Renal cortex interstitium (tissue), 11 donors: ENCODE measurements at regions not wholly inside any gene's neighbourhood (a gene's known extent, or its start where the extent isn't known, plus 50 kb on each side); places are given as distances from the start of the nearest gene placed in this dataset.

Source experiments
- DNase-seq, 11 donors: peaks; one replicate each; pipeline ENCODE4 v3.0.0-alpha.2; 2013; ENCODE audit warnings: low read depth in 9 of 11, low spot score in 4 of 11; ENCODE audit errors: extremely low read depth in 1 of 11

DNA sequence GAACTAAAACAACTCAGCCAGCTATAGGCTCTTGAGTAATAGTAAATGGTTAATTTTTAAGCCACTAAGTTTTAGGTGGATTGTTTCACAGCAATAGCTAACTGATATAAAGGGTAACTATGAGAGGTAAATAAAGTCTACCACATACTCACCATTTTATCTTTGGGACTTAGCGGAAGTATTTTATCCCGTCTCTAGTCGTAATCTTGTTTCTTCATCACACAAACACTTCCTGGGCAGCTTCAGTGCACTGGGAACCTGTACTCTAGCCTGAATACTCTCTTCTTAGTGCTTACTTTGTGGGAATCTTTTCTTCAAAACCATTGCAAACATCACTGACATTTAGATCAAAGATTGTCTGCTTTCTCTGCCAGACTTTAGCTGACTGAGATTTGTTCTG is 360.5 kb downstream of the EPHA4 start:
- DNase-seq = no peak

DNA sequence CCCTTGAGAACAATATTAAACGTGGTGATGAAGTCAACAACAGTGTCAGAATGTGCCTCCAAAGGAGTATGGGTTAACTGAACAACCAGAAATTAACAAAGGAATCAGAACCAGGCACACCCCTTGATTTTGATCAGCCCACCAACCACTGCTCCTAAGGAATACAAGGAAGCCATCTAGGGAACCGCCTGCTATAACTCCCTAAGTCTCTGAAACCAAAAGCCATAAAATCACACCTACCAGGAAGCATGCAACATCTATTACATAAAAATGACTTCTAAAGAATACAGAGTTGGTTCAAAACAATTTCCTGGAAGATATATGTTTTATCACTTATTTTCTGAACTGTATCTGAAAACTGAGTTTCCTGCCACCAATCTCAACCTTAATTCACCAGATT is 360.0 kb downstream of the EPHA4 start:
- no peak for DNase-seq

DNA sequence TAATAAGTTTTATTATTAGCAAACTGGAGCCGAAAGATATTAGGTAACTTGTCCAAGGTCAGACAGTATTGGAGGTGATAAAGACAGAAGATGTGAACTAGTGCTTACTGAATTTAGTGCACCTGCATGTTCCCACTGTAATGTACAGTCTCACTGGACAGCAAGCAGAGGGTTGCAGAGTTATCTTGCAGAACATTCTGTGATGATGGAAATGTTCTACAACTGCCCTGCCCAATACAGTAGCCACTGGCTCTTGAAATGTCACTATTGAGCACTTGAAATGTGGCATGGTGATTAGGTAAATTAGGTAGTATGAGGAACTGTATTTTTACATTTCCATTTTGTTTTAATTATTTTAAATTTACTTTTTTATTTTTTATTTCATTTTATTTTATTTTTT is 356.6 kb downstream of the EPHA4 start:
- DNase-seq = no peak

DNA sequence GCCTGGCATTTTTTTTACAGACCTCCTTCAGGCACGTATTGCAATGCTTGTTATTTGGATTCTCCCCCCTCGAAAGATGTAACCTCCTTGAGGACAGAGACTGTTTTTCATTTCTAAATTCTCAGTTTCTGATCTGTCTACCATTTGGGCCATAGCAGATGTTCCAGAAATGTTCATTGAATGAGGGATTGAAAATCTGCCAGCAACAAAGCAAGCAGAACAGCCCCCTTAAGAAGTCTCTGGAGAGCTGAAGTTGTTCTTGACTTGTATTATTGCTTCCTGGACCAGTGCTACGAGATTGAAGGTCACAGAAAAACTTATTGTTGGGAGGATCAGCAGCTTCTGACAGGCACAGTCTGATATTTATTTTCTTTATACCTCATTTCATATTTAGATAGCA is 355.5 kb downstream of the EPHA4 start:
- DNase-seq = no peak

DNA sequence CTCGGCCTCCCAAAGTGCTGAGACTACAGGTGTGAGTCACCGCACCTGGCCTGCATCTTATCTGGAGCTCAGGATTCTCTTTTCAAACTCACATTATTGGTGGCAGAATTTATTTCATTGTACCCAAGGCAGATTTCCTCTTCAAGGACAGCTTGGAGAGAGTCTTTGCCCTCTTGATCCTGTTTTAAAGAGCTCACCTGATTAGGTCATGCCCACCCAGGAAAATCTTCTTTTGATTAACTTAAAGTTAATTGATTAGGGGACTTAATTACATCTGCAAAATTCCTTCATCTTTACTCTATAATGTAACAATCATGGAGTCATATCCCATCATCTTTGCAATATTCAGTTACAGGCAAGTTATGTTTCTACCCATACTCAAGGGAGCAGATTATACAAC is 346.4 kb downstream of the EPHA4 start:
- DNase-seq = no peak

DNA sequence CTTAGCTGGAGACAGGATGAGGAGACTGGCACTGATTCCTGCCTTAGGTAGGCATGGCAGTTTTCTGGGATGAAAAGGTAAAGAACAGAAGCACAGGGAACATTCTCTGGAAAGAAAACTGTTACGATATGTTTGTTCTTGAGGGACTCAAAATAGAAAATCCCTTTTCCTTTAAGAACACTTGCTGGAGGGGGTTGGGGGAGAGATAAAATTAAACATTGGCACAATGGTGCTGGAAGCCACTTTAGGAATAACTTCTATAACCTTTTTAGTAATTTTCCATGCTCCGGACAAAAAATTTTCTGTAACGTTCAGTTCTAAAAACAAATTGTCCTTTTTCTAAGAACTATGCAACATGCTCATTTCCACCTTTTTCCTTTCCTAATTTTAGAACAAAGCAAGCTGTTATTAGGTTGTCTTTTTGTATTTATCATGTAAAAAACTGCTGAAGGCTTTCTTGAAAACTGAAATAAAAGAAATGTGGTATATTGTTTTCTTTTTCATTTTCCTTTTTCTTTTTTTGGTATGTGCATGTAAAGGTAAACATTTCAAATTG is 343.8 kb downstream of the EPHA4 start:
- no peak for DNase-seq

DNA sequence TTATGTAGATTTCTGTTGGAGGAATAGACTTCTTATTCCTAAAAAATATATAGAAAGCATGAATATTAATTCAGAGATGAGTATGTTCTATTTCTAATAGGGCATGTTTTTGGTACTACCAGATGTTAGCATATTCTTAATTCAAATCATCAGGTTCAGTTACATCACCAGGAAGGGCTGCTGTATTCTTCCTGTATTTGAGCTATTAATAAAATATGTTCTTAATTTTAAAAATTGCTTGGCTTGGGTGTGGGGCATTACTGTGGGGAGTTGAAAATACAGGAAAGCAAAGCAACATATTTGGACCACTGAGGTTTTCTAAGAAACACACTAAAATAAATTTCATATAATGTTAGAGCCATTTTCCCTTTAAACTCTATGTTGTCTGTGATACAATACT is 343.0 kb downstream of the EPHA4 start:
- no peak for DNase-seq

DNA sequence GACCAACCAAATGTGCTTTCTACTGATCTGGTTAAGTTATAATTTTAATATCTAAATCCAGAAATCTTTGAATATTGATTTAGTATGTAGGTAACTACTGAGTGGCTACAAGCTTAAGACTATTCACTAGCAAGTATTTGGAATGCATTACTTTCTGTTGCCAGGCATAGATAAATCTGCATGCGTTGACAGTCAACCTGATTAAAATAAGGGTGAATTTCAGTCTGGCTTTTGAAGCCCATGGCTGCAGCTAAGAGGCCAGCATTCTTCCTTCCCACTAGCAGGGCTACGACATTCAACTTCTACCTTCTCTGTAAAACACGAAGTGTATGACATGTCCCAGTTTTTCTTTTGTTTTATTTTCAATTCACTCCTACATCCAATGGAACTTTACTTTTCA is 340.6 kb downstream of the EPHA4 start:
- no peak for DNase-seq

DNA sequence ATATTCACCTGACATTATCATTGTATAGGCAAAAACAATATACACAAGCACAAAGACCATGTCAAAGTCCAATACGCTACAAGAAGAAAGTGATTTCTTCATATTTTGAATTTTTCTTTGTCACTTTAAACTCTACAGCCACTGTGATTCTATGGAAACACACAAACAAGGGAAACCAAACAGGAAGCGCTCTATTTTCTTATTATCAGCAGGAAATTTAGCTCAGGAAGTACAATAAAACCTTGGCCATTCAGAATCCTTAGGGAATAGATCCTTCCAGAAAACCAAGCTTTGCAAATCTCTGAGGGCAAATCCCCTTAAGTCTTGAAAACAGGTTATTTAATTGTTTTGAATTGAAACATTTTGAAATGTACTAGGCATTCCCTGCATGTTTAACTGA is 336.2 kb downstream of the EPHA4 start:
- peak in 9 of 11 donors; percentile 4 to 53 (median 30) for DNase-seq

DNA sequence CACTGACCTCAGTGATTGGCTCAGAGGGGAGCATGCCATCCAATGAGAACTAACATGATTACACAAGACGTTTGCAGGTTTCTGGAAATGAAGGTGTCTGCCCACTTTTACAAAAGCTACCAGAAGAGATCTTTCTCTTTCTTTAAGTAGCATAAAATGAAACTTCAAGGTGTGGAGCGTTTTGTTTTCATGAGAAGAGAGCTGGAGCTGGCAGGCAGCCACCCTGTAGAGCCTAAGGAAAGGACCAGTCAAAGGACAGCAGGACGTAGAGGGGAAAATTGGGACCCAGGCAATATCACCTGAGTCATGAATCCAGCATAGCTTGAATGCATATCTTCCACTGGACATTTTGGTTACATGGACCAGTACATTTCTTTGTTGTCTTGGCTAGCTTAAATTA is 331.0 kb downstream of the EPHA4 start:
- DNase-seq = no peak

DNA sequence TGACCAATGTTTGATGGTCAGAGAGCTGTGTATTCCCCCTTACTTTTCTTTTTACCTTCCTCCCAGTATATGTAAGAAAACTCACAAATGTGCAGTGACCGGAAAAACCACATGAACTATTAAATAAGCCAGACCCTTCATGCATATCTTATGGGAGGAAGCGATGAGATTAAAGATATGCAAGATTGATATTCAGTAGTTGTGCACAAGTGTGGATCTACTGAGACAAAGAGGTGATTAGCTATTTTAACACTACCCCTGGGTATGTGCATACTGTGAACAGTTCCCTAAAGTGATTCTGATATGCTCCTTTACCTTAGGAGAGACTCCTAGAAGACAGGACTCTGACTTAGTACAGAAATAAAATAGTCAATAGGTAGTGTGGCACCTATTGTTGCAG is 328.3 kb downstream of the EPHA4 start:
- DNase-seq = no peak

DNA sequence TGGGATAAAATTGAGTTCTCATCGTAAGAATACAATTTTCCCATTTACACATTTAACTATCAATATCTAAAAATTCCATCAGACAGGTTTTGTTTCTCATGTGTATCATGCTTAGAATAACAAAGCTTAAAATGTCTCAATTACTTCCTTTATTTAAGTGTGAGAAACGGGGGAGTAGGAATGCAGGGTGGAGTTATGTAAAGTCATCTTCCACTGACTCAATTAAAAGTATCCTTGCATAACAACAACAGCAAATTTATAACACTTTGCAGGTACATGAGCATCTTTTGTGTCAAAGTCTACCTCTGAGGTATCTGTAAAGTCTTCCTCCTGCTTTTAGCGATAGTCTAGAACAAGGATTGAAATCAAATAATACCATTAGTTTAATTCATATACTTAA is 327.1 kb downstream of the EPHA4 start:
- no peak for DNase-seq

DNA sequence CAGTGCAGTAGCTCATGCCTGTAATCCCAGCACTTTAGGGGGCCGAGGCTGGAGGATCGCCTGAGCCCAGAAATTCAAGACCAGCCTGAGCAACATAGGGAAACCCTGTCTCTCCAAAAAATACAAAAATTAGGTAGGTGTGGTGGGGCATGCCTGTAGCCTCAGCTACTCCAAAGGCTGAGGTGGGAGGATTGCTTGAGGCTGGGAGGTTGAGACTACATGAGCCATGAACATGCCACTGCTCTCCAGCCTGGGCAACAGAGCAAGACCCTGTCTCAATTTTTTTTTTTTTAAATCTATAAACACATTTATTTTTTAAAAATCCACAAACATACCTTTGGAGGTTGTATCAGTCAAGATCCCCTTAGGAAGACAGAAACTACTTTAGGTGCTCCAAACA is 326.3 kb downstream of the EPHA4 start:
- no peak for DNase-seq

DNA sequence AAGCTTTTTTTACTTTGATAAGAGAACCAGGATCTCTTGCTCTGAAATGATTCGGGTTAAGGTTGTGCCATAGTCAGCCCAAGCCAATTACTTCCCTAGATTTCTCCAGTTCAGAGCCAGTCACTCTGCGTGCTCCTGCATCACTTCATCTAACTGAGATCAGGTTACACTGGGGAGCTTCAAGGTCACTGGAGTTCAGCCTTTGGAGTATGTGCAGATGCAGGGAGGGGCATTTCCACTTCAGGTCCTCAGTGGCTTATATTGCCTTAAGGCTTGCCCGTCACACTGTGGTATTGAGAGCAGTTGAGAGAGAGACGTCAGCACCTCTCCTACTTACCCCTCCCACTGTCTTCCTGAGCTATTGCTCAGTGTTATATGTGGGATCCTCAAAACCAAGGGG is 317.8 kb downstream of the EPHA4 start:
- DNase-seq = no peak

DNA sequence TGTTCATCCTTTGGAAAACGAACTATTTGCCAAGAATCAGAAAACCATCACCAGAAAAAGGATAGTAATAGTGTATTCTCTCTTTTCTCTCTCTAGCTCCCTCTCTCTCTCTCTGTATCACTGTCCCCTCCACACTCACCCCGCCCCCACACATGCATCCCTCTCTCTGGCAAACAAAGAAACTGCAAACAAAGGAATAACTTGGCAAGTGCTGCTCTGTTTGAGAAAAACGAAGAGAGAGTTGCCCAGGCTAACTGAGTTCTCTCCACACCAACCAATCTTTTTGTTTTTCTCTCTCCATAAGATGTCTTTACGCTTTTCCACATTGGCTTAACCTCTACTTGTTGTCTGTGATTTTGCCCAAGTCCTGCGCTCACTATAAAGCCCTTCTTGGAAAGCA is 316.2 kb downstream of the EPHA4 start:
- no peak for DNase-seq

DNA sequence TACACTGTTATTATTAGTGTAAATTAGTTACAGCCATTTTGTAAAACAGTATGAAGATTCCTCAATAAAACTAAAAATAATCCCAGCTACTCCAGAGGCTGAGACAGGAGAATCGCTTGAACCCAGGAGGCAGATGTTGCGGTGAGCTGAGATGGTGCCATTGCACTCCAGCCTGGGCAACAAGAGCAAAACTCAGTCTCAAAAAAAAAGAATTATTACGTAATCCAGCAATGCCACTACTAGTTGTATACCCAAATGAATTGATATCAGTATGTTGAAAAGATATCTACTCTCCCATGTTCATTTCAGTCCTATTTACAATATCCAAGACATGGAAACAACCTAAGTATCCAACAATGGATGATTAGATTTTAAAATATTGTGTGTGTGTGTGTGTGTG is 313.6 kb downstream of the EPHA4 start:
- no peak for DNase-seq

DNA sequence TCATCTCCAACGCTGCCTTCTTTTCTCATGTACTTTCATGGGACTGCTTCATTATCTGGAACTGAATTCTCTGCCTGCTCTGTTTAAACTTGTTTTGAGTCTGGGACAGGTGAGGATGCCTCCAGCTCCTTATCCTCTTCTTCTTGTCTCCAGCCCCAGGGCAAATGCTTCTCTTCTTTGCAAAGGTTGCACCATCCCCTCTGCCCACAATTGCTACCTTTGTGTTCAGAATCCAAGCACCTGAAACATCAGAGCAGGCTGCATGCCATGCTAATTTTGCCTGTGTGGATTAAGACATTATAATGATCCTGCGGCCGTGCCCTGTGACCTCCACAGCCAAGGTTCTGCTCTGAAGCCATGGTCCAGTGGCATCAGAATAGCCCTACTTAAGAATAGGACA is 309.5 kb downstream of the EPHA4 start:
- DNase-seq = no peak

DNA sequence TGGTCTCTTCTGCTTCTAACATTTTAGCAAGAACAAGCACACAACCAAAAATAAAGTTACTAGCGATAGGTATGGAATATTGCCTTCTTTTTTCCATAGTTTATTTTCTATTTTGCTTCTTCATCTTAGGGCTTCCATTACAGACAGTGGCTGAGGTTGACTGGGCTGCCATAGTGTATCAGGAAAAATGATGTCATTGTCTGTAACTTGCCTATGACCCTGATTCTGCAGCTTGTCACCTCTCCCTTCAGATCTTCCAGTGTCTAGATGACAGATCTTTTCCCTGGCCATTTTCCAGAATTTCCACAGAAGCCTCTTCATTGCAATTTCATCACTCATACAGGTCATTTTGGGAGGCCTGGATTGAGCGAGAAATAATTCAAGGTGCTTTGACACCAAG is 308.5 kb downstream of the EPHA4 start:
- no peak for DNase-seq

DNA sequence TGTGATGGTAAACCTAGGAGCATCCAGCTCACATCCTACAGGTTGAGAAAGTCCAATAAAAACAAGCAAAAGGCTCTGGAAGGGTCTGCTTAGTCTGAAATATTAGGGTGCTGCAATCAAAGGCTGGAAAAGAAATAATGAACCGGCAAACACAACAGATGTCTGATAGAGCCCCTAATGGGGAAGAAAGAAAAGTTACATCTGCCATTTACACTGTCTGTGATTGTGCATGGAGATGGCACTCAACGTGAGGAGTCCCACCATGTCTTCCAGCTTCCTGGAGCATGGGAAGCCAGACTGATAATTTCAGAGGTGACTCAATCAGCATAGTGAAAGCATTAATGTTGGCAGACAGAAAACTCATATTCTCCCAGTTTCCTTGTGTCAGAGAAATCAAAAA is 307.8 kb downstream of the EPHA4 start:
- no peak for DNase-seq

DNA sequence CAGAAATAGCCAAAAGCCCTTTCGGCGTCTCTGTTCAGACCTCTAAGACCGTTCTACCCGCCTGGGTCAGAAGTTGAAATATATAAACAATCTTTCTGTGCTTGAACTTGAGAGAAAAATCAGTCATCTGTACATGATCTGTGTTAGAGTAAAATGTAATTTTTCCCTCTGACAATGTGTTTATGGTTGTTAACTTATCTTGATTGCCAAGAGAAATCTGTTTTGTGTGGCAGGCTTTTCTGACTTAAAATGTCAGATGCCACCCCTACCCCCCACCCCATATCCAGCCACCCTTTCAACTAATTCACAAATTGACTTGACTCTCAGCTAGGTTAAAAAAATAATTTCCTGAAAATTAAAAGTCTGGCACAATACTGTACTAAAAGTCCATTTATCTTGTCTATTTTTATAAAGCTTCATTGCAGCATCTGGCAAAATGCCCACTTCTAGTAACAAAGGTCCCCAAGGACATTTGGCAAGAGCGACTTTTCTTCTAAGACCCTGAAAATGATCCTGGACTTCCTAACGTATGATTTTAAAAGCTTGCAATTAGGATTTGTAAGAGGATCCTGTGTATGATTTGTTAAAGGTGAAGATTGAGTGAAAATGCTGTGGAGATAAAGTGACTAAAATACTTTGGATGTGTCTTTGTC is 304.2 kb downstream of the EPHA4 start:
- peak in 3 of 11 donors; percentile 6 to 18 (median 16) for DNase-seq

DNA sequence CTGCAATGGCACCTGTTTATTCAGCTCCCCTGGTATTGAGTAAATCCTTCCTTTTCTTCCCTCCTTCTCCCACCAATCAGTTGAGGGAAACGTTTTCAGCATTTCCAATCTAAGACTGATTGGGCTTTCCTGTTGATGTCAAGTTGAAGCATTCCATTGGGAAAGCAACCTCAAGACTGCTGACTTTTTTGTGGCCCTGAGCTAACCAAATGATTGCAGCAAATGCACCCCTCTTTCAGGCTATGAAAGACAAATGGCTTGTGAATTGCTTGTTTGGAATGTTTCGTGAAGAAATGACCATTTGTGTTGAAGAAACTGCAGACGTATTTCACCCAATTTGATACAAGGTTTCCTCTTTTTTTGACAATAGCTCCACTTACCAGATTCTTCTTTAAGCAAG is 303.5 kb downstream of the EPHA4 start:
- no peak for DNase-seq

DNA sequence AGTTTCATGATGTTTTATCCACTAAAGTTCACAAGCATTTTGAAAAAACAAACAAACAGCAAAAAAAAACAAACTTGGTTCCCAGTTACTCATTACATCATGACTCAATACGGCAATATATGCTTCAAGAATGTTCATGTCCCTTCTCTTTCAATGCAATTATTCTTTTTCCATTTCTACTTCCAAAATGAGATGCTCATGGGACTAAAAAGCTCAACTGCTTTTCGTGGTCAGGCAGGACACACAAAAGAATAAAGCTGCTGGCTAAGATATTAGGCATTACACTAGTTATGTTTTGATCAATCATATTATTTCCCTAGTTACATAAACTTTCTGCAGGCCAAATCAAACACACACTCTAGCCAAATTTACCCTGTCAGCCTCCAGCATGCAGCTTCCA is 301.3 kb downstream of the EPHA4 start:
- no peak for DNase-seq
